ENCODE measurements at regions not wholly inside any gene's neighbourhood (a gene's known extent, or its start where the extent isn't known, plus 50 kb on each side); places are given as distances from the start of the nearest gene placed in this dataset.

DNA sequence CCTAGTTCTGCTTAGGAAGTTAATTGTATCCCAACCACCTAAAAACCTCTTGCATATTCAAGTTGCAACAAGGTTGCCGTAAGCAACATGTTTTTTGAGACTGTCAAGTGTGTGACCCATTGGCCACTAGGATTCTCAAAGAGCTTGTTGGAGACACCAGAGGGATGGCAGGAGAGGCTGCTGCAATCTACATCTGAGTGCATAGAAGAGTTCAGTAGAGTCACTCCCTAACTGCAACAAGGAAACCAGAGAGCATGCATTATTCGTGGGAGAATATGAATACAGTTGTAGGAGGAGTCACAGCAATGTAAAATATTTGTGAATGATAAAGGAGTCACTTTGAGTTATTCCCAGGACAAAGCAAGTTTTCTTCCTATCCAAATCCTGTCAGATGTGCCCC lies 538.6 kb downstream of the TNS3 start:
- TF ChIP-seq, protein P1, sequence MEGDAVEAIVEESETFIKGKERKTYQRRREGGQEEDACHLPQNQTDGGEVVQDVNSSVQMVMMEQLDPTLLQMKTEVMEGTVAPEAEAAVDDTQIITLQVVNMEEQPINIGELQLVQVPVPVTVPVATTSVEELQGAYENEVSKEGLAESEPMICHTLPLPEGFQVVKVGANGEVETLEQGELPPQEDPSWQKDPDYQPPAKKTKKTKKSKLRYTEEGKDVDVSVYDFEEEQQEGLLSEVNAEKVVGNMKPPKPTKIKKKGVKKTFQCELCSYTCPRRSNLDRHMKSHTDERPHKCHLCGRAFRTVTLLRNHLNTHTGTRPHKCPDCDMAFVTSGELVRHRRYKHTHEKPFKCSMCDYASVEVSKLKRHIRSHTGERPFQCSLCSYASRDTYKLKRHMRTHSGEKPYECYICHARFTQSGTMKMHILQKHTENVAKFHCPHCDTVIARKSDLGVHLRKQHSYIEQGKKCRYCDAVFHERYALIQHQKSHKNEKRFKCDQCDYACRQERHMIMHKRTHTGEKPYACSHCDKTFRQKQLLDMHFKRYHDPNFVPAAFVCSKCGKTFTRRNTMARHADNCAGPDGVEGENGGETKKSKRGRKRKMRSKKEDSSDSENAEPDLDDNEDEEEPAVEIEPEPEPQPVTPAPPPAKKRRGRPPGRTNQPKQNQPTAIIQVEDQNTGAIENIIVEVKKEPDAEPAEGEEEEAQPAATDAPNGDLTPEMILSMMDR (IDR thresholded peaks at IDR 0.05; ENCODE audit: low read depth, low read length), result no peak
- TF ChIP-seq MYC (IDR thresholded peaks at IDR 0.05; ENCODE audit: low read depth, low read length), result no peak
- no peak for TF ChIP-seq POLR2A (IDR thresholded peaks at IDR 0.05; ENCODE audit: extremely low read depth, insufficient read length)
